ENCODE measurements at regions not wholly inside any gene's neighbourhood (a gene's known extent, or its start where the extent isn't known, plus 50 kb on each side); places are given as distances from the start of the nearest gene placed in this dataset.
"Not testable (repeated sequence)": the region's sequence is repeated elsewhere in the genome, so short reads cannot be mapped to it uniquely, and the experiment has no call there.

DNA sequence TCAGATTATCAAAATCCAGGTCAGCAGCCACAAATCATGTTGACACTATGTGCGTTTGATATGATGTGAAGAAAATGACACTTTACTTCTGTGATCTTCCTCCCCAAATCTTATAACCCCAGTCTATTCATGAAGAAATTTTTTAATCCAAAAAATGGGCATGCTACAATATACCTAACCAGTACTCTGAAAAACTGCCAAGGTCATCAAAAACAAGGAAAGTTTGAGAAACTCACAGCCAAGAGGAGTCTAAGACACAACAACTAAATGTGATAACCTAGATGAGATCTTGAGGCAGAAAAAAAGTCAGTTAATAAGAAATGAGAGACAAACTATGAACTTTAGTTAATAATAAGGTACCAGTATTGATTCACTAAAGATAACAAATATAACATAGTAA, 200.6 kb upstream of the IRAK1BP1 start:
- no peak for DNase-seq (ENCODE audit: low spot score)

DNA sequence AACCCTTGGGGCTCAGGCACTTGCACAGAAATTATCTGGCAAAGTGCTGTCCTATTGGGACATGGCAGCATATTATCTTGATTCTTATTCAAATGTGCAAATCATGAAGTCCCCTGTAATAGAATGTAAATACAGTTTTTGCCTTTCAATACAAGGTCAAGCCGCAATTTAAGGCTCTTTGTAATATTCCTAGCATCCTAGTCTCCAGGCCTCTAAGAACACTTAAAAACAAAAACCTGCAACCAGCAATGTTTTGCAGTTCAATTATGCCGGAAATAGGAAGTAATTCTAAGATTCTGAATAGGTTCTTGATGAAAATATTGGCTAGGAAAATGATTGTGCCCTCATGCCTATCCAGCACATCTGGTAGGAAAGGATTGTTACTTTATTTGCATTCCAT, 197.2 kb upstream of the IRAK1BP1 start:
- no peak for DNase-seq (ENCODE audit: low spot score)

DNA sequence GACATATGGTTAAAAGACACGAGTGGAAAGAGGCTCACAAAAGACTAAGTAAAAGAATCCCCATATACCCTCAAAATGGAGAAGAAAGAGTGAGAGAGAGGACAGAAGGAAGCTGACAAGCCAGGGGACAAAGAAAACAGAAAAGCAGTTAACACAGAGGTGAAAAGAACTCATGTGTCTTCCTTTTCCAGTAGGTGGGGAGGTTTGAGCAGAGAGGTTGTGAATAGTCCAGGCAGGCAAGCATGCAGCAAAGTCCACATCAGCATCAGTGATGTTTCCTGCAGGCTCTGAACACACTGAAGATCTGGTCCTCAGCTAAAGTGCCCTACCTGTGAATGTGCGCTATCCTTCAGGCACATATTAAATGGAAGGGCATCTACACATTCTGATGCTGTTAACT, 196.5 kb upstream of the IRAK1BP1 start:
- no peak for DNase-seq (ENCODE audit: low spot score)

DNA sequence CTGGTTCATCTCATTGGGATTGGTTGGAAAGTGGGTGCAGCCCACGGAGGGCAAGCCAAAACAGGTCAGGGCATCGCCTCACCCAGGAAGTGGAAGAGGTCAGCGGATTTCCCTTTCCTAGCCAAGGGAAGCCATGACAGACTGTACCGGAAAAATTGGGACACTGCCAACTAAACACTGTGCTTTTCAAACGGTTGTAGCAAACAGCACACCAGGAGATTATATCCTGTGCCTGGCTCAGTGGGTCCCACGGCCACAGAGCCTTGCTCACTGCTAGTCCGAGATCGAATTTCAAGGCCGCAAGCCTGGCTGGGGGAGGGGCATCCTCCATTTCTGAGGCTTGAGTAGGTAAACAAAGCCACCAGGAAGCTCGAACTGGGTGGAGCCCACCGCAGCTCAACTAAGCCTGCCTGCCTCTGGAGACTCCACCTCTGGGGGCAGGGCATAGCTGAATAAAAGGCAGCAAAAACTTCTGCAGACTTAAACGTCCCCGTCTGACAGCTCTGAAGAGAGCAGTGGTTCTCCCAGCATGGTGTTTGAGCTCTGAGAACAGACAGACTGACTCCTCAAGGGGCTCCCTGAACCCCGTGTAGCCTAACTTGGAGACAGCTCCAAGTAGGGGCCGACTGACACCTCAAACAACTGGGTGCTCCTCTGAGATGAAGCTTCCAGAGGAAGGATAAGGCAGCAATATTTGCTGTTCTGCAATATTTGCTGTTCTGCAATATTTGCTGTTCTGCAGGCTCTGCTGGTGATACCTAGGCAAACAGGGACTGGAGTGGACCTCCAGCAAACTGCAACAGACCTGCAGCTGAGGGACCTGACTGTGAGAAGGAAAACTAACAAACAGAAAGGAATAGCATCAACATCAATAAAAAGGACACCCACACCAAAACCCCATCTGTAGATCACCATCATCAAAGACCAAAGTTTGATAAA, 191.0 kb upstream of the IRAK1BP1 start:
- not testable (repeated sequence) for DNase-seq (ENCODE audit: low spot score)

DNA sequence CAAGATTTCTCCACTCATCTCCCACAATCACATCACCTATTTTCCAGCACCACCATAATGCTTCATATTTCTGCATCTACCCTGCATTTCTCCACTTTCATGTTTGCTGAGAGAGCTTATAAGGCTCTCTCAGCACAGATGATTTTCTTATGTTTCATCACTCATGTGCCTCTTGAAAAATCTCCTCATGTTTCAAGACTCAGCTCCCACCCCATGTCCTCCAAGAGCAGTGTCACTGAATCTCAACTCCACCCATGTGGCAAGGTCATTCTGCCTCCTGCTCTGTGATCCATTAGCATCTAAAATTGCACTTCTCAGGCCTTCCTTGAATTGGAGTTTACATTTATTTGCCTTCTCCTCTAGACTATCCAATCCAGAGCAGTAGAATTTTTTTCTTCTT, 178.7 kb upstream of the IRAK1BP1 start:
- no peak for DNase-seq (ENCODE audit: low spot score)

DNA sequence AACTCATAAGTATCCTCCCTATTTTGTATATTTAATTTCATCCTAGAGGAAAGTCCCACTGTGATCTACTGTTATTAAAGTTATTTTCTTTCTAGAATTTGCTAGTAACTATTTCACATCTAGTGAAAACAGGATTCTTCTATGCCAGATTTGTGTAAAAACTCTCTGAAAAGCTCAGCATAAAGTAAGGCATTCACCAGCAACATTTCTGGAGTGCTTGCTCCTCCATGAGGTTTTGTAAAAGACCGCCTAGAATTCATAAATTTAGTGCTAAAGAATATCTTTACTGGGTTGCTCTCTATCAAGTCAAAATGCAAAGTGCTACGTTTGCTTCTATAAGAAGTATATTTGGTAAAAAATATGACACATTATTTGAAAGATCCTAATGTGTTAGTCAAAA, 173.5 kb upstream of the IRAK1BP1 start:
- DNase-seq (ENCODE audit: low spot score), result no peak

DNA sequence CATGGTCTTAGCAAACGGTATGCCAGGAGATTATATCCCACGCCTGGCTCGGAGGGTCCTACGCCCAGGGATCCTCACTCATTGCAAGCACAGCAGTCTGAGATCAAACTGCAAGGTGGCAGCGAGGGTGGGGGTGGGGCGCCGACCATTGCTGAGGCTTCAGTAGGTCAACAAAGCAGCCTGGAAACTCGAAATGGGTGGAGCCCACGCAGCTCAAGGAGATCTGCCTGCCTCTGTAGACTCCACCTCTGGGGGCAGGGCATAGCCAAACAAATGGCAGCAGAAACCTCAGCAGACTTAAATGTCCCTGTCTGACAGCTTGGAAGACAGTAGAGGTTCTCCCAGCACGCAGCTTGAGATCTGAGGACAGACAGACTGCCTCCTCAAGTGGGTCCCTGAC, 172.7 kb upstream of the IRAK1BP1 start:
- DNase-seq (ENCODE audit: low spot score), result not testable (repeated sequence)

DNA sequence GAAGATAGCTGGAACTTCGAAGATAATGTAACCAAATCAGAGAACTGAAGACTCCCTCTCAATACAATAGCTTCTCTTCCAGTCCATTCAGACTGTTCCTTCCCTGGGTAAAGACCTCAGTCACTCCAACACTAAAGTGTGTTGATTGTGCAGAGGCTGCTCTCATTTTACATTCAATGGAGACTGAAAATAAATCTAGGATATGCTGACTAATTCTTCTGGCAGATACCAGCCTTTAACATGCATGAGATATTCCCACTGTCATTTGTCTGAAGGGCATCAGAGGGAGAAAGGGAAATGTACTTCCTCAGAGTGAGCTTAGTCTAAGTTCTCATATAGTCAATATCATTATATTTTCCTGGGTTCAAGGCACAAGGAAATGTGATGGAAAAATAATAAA, 166.4 kb upstream of the IRAK1BP1 start:
- no peak for DNase-seq (ENCODE audit: low spot score)

DNA sequence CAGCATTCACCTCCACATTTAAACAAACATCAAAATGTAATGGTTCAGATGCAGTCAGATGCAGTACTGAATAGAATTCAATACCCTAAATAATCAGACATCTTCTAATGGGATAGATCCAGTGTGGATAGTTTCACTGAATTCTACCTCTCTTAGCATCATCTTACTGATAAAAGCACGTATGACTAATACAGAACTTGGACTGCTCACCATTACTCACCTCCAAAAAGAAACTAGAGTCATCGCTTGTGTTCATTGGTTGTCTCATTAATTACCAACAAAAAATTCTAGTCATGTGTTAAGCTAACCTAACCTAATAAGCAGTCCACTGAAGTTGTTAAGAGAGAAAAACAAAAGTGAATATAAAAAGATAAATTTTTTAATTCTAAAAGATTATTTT, 165.9 kb upstream of the IRAK1BP1 start:
- DNase-seq (ENCODE audit: low spot score), result no peak

DNA sequence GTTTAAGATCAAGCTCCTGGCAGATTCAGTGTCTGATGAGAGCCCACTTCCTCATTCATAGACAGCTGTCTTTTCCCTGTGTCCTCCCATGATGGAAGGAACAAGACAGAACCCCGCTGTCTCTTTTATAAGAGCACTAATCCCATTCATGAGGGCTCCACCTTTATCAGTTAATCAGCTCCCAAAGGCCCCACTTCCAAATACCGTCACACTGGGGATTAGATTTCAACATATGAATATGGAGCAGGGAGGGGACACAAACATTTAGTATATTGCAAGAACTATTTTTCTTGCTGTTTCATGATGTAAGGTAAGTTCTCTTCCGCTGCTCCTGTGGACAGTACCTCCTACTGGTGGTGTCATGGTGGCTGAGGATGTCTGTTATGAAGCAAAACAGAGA, 158.3 kb upstream of the IRAK1BP1 start:
- DNase-seq (ENCODE audit: low spot score), result no peak

DNA sequence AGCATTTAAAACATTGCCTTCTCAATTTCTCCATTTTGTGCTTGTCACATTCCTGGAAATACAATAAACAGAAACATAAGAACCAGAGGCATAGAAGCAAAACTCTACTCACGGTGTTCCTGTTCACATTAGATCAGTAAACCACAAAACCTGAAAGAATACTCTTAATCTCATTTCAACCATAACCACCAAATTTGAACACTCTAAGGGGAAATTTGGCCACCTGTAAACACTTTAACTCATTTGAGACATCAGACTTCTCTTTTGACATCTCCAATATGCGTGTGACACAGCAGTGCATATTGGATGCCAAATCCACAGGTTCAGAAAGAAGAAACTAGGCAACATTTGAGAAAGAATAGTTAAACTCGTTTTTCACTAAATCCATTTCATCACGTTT, 153.8 kb upstream of the IRAK1BP1 start:
- no peak for DNase-seq (ENCODE audit: low spot score)

DNA sequence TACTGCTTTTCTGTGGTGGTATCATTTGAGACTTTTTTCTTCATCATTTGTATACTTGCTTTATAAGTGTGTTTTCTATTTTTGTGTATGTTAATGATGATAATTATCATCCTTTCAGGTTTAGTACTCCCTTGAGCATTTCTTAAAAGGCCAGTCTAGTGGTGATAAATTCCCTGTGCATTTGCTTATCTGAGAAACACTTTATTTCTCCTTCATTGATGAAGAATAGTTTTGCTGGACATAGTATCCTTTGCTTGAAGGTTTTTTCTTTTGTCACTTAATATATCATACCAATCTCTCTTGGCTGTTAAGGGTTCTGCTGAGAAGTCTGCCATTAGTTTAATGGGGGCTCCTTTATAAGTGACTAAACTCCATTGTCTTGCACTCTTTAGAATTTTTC, 123.2 kb upstream of the IRAK1BP1 start:
- DNase-seq (ENCODE audit: low spot score), result no peak

DNA sequence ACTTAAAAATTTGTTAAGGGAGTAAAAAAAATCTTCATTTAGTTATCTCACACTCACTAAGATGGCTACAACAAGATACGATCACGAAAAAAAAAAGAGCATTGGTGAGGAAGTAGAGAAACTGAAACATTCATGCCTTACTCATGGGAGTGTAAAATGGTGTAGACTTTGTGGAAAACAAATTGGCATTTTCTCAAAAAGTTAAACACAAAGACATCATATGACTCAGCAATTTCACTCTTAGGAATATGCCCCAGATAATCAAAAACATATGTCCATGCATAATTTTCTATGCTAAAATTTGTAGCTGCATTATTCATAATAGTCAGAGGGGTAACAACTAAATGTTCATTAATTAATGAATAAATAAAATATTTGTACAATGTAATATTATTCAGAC, 120.9 kb upstream of the IRAK1BP1 start:
- no peak for DNase-seq (ENCODE audit: low spot score)

DNA sequence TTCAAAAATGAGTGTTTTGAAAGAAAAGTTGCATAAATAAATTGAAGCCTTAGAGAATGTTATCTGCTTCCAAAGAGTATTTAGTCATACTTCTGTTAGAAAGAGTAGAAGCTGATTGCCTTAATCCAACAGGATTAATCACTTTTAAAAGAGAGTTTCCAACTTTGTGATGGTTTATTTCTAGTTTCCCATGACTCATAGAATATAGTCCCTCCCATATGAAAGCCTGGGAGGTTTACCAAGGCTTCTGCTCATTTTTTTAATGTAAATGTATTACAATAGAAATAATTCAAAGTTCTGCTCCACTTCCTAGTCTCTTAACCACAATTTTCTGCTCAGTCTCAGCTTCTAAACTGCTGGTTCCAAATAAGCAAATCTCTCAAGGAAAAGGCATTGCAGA, 118.0 kb upstream of the IRAK1BP1 start:
- no peak for DNase-seq (ENCODE audit: low spot score)

DNA sequence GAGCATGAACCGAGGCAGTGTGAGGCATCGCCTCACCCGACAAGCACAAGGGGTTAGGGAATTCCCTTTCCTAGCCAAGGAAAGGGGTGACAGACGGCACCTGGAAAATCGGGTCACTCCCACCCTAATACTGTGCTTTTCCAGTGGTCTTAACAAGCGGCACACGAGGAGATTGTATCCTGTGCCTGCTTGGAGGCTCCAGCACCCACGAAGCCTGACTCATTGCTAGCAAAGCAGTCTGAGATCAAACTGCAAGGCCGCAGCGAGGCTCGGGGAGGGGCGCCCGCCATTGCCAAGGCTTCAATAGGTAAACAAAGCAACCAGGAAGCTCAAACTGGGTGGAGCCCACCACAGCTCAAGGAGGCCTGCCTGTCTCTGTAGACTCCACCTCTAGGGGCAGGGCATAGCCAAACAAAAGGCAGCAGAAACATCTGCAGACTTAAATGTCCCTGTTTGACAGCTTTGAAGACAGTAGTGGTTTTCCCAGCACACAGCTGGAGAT, 109.0 kb upstream of the IRAK1BP1 start:
- DNase-seq (ENCODE audit: low spot score), result not testable (repeated sequence)

DNA sequence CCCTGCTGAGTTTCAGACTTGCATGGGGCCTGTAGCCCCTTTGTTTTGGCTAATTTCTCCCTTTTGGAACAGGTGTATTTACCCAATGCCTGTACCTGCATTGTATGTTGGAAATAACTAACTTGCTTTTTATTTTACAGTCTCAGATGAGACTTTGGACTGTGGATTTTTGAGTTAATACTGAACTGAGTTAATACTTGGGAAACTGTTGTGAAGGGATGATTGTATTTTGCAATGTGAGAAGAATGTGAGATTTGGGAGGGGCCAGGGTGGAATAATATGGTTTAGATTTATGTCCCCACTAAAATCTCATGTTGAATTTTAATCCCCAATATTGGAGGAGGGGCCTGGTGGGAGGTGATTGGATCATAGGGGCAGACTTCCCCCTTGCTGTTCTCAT, 99.1 kb upstream of the IRAK1BP1 start:
- no peak for DNase-seq (ENCODE audit: low spot score)

DNA sequence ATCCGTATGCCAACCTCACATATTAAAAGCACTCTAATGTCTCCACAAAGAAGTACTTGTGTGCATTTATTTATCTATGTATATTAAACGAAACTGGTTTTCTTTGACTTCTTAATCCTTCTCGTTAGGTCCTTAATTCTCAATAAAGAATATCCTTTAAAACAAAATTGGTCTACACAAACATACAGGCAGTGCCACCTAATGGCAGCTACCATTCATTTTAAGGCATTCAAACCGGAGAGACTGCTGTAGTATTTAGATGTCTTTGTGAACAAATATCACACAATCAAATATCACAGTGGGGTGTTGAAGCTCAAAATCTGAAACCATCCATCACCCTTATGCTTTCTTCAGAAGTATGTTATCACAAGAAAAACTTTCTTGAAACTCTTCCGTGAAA, 96.6 kb upstream of the IRAK1BP1 start:
- no peak for DNase-seq (ENCODE audit: low spot score)

DNA sequence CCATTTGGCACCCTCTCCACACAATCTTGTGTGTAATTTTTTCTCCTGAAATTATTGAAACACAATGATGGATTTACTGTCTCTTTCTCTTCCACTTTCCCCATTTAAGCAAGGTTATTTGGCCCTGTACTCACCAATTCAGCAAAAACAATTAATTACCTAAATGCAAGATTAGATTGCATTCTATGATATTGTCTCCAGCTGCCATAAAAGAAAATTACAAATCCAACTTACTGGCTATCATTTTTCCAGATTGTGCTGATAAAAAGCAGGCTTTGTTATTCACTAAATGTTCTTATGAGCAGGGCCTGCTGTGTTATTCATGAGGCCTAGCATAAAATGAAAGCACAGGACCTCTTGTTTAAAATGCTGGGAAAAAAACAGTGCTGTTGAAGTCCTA, 95.8 kb upstream of the IRAK1BP1 start:
- no peak for DNase-seq (ENCODE audit: low spot score)

DNA sequence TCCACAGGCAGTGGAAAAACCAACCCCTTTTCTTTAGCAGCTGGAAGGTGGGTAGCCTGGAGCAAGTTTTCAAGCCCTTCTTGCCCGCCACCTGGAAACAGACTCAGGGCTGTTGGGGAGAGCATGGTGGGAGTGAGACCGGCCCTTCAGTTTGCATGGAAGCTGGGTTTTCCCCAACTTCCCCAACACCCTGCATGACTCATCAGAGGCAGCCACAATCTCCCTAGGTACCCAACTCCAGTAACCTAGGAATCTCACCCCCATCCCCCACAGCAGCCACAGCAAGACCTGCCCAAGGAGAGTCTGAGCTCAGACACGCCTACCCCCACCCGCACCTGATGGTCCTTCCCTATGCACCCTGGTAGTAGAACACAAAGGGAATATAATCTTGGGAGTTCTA, 86.3 kb upstream of the IRAK1BP1 start:
- no peak for DNase-seq (ENCODE audit: low spot score)

DNA sequence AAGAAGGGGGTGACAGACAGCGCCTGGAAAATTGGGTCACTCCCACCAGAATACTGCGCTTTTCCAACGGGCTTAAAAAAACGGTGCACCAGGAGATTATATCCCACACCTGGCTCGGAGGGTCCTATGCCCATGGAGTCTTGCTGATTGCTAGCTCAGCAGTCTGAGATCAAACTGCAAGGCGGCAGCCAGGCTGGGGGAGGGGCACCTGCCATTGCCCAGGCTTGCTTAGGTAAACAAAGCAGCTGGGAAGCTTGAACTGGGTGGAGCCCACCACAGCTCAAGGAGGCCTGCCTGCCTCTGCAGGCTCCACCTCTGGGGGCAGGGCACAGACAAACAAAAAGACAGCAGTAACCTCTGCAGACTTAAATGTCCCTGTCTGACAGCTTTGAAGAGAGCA, 84.0 kb upstream of the IRAK1BP1 start:
- DNase-seq (ENCODE audit: low spot score), result not testable (repeated sequence)

DNA sequence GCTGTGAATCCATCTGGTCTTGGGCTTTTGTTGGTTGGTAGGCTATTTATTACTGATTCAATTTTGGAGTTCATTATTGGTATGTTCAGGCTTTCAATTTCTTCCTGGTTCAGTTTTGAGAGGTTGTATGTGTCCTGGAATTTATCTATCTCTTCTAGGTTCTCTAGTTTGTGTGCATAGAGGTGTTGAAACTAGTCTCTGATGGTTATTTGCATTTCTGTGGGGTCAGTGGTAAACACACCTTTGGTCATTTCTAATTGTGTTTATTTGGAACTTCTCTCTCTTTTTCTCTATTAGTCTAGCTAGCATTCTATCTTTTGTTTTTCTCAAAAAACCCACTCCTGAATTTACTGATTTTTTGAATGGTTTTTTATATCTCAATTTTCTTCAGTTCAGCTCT, 70.1 kb upstream of the IRAK1BP1 start:
- no peak for DNase-seq (ENCODE audit: low spot score)

DNA sequence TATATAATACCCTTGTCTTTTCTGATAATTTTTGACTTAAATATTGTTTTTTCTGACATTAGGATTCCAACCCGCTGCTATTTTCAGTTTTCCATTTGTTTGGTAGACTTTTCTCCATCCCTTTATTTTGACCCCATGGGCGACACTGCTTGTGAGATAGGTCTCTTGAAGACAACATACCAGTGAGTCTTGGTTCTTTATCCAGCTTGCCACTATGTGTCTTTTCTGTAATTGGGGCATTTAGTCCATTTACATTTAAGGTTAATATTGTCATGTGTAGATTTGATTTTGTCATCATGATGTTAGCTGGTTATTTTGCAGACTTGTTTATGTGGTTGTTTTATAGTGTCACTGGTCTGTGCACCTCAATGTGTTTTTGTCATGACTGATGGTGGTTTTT, 67.7 kb upstream of the IRAK1BP1 start:
- DNase-seq (ENCODE audit: low spot score), result no peak

DNA sequence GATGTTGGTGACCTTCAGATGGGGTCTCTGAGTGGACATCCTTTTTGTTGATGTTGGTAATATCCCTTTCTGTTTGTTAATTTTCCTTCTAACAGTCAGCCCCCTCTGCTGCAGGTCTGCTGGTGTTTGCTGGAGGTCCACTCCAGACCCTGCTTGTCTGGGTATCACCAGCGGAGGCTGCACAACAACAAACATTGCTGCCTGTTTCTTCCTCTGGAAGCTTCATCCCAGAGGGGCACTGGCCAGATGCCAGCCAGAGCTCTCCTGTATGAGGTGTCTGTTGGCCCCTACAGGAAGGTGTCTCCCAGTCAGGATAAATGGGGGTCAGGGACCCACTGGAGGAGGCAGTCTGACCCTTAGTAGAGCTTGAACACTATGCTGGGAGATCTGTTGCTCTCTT, 60.6 kb upstream of the IRAK1BP1 start:
- not testable (repeated sequence) for DNase-seq (ENCODE audit: low spot score)
